Stimulated activated CD4-positive, alpha-beta T cell treated with anti-CD3 and anti-CD28 coated beads, Interleukin-4, amount 100 ng/mL, for 1 hour (primary cell): ENCODE measurements at regions not wholly inside any gene's neighbourhood (a gene's known extent, or its start where the extent isn't known, plus 50 kb on each side); places are given as distances from the start of the nearest gene placed in this dataset.

Source experiments
- DNase-seq: peaks from one replicate; pipeline ENCODE4 v3.0.0-alpha.2; 2020

- no peak for DNase-seq
Measured at GRCh38 chr10:10520491-10521385, 496.9 kb upstream of the CELF2 start.

GRCh38 chr10:10526846-10527245 lies 490.8 kb upstream of the CELF2 start:
- no peak for DNase-seq

- no peak for DNase-seq
Measured at GRCh38 chr10:10527861-10528562, 489.7 kb upstream of the CELF2 start.

- DNase-seq, result no peak
Measured at GRCh38 chr10:10528563-10528910, 489.1 kb upstream of the CELF2 start.

DNA sequence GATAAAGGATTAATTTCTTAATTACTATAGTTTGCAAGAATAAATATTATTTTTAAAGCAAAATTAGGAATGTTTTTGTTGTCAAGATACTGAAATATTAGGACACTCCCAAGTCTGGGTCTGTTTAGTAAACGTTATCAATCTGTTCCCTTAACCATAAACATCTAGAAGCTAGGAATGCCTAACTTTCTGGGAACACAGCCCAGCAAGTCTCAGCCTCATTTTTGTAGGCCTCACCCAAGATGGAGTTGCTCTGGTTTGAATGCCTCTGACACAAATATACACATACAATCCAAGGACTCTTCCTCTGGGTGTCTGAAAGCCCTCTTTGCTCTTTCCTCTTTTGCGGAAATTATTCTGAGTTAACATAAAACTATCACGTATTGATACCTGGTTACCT lies 487.4 kb upstream of the CELF2 start:
- DNase-seq, result no peak

DNA sequence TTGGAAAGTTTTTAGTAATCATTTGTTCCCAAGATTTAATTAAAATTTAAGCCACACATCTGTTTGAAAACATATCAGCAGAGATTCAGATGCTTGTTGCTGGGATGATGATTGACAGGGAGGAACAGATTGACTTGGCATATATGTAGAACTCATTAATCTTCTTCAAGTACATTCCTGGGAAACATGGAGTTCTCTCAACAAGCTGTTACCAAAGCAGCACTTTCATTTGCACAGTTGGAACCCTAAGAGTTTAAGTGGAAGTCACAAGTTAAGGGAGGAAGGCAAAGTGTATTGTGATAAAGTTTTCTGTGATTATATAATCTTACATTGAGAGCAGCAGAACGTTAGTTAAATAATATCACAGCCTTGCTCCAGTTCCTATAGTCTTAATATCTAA lies 485.4 kb upstream of the CELF2 start:
- no peak for DNase-seq

DNA sequence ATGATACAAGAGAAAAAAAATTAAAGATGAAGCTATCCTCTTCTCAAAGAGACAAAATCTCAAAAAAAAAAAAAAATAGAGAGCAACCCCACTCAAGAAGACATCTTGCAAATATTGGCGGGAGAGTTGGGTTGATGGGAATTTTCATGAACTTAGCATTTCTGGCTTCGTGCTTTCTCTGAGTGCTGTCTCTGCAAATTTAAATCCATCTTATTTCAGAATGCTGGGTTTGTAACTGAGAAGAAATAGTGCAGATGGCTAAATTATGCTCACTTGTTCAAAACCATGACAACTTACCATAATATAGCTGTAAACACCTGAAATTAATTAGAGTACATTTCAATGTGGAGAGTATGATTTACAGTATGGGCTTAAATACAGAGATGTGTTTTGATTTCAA lies 484.8 kb upstream of the CELF2 start:
- DNase-seq, result no peak

- DNase-seq, result no peak
Measured at GRCh38 chr10:10533437-10533836, 484.2 kb upstream of the CELF2 start.

GRCh38 chr10:10538326-10538725 lies 479.3 kb upstream of the CELF2 start:
- DNase-seq, result no peak

GRCh38 chr10:10540398-10540797 lies 477.3 kb upstream of the CELF2 start:
- no peak for DNase-seq

DNA sequence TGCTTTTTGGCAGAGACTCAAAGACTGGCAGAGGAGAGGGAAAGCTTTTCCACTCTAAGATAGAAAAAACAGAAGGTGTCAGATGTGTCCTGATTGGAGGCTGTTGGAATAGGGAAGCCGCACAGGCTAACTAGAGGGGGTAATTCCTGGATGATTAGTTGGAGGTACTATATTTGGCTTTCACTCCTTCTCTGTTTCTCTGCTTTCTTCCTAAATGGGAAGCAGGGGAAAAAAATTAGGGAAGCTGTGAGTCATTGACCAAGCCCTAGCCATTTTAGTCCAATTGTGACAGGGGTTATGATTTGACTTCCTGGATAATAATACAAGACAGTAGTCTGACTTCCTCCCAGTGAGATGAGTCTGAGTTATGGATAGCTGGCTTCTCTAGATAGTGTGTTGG lies 475.2 kb upstream of the CELF2 start:
- no peak for DNase-seq

DNA sequence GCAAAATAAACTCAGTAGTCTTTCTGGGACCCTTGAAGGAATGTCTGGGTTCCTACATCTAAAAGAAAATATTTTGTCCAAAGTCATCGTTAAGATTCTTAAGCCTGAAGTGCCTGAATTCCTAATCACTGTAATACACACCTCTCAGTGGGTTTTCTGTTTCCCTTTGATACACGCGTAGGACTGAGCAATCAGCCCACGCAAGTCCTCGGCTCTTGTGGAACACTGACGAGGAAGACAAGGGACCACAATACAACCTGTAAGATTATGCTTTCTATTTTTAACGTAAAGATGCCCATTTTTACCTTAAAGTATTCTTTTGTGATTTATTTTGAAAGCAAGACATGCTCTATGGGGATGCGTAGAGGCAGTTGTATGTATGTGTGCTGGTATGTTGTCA lies 472.8 kb upstream of the CELF2 start:
- DNase-seq, result no peak

DNA sequence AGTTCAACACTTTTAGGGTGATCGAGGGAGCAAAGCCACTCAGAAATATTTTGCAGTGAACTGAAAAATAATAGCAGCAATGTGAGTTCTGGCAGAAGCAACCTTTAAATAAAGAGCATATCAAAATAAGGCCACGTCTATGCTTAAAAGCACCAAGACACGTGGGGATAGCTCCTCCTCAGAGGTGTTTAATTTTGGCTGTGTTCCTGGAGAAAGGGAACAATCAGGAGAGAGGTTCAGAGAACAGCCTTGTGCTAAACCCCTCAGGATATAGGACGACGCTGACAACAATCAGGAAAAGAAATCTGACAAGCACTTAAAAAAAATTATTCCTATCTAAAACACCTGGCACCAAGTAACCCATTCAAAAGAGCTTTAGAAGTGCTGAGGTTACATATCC lies 471.9 kb upstream of the CELF2 start:
- DNase-seq, result no peak

DNA sequence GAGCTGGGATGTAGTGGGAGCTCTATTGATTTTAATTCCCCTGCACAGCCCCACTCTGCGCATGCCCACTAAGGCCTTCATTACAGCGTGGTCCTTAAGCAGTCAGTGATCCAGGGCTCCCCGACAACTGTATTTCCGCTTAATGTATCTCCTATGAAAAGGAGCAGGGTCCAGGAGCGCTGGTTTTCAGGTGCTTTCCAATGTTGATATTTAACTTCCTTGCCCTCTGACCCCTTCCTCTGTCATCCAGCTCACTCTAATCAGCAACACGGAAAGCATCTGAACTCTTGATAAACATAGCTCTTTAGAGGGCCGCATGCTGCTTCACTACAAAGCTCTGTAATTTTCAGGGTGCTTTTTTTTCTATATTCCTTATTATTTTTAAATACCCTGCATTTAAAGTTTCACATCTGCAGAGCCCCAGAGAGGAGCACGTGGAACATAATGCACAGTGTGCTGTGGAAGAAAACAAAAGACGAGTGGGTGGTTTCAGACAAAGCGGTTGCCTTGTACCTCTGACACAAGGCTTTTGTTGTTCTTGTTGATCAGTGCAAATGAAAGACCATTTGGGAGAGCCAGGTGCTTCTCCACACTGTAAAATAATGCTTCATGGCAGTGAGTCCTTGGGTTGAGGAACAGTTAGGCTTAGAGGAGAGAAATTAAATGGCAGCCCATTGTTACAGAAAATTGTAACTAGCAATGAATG lies 465.9 kb upstream of the CELF2 start:
- DNase-seq, result no peak

DNA sequence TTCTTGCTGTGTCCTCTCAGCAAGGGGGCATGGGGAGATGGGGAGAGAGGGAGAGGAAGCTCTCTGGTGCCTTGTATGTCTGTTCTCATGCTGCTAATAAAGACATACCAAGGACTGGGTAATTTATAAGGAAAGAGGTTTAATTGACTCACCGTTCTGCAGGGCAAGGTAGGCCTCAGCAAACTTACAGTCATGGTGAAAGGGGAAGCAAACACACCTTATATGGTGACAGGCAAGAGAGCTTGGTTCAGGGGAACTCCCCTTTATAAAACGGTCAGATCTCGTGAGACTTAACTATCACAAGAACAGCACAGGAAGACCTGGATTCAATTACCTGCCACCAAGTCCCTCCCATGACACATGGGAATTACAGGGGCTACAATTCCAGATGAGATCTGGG lies 464.7 kb upstream of the CELF2 start:
- no peak for DNase-seq

- no peak for DNase-seq
Measured at GRCh38 chr10:10564081-10564794, 453.4 kb upstream of the CELF2 start.

DNA sequence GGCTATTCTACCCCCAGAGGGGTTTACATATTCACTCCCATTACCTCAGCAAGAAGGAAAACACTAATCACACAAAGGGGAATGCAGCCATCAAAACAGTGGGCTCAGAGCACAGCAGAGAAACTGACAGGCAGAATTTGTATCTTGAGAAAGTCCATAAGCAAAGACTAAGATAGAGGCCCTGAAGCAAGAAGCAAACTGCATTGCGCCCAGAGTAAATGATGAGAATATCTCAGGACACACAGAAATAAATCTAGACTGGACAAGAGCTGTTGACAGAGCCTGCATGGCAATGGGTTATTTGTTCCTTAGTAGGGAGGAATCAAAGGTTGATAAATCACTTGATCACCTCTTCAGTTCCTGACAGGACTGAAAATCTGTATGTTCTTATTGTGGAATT lies 440.7 kb upstream of the CELF2 start:
- no peak for DNase-seq

DNA sequence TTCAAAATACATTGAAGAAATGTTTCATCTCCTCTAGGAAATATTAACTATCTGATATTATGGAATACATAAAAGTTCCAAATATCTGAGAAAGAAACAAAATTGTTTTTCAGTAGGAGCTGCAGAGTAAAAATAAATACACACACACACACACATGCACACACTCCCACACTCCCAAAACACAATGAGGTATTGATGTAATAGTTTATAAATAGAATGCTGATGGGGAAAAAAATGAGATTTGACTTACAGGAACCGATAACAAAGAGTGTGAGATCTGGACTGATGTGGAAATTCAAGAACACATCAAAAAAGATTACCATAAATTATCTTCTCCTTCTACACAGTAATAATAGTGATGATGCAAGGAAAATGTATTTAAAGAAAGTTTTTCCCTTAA lies 438.0 kb upstream of the CELF2 start:
- no peak for DNase-seq

- no peak for DNase-seq
Measured at GRCh38 chr10:10584161-10584560, 433.5 kb upstream of the CELF2 start.

- no peak for DNase-seq
Measured at GRCh38 chr10:10587744-10588393, 429.8 kb upstream of the CELF2 start.

DNA sequence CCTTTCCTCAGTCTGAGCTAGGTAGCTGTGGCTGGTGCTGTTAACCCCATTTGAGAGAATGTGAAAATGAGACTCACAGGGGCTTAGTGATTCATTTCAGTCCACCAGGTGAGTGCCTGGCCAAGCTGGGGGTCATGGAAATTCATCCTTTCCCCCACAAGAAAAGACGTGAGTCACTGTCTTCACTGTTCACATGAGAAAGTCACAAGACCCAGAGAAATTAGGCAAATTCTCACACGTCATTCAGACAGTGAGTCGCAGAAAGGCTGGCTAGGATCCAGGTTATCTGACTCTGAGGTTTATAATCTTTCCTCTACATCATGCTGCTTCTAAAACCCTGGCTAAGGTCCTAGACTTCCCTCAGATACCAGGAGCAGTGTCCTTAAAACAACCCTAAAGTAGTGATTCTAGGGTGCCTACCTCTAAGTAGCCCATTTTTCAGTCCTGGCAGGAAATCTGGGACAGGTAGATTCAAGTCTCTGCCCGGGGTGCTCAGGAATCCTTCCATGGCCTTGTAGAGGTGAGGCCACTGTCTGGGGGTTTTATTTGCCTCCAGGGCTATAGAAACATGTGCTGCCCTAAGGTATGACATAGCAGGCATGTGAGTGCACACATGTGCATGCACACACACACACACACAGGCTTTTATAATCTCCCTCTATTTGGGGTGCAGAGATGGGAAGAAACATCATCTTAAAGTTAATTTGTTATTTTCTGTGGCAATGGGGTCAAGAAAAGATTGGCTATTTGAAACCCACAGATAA lies 427.9 kb upstream of the CELF2 start:
- DNase-seq, result peak; percentile 1
